WERI-Rb-1 (cell line): ENCODE measurements at regions not wholly inside any gene's neighbourhood (a gene's known extent, or its start where the extent isn't known, plus 50 kb on each side); places are given as distances from the start of the nearest gene placed in this dataset.

ENCODE experiments used
- DNase-seq: peaks from one replicate; pipeline ENCODE4 v3.0.0-alpha.2; 2020
- H3K27ac ChIP-seq: fragments of 250-450 bp; sonication (Bioruptor Pico); 2 replicates; pipeline ENCODE4 v1.5.1; 2020; ENCODE audit warnings: mild to moderate bottlenecking, moderate library complexity
- H3K27me3 ChIP-seq: fragments of 250-450 bp; sonication (Bioruptor Pico); 2 replicates; pipeline ENCODE4 v1.5.1; 2021; ENCODE audit warnings: mild to moderate bottlenecking, low read depth, moderate library complexity; ENCODE audit not compliant: insufficient read depth, severe bottlenecking
- H3K36me3 ChIP-seq: fragments of 250-450 bp; sonication (Bioruptor Pico); 2 replicates; pipeline ENCODE4 v1.5.1; 2020; ENCODE audit warnings: mild to moderate bottlenecking, moderate library complexity
- H3K4me3 ChIP-seq: 2 replicates; pipeline ENCODE4 v1.5.1; 2011; ENCODE audit warnings: low read depth, mild to moderate bottlenecking, control low read depth, low read length
- H3K9me3 ChIP-seq: fragments of 250-450 bp; sonication (Bioruptor Pico); 2 replicates; pipeline ENCODE4 v1.5.1; 2021; ENCODE audit warnings: mild to moderate bottlenecking, moderate library complexity; ENCODE audit not compliant: severe bottlenecking
- TF ChIP-seq, protein P1 (sequence below): IDR thresholded peaks from 2 replicates; pipeline ENCODE4 v1.5.1; 2011; ENCODE audit warnings: low read depth, mild to moderate bottlenecking, control low read depth, inconsistent platforms, low read length

DNA sequence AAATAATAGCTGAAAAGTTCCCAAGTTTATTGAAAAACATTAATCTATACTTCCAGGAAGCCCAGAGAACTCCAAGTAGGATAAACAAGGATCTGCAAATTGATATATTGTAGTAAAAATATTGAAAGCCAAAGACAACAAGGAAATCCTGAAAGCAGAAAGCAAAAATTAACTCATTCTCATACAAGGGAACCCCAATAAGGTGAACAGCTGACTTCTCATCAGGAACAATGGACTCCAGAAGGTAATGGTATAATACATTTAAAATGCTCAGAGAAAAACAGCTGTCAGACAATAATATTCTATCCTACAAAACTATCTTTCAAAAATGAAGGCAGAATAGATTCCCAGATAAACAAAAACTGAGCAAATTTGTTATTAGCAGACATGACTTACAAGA lies 138.1 kb upstream of the BMP4 start:
- H3K9me3 ChIP-seq, result peaks cover 4% of the 10 kb centered on the region
- H3K27ac ChIP-seq, result no peak overlapping the region
- H3K36me3 ChIP-seq, result no peaks in the 10 kb centered on the region
- TF ChIP-seq, protein P1, sequence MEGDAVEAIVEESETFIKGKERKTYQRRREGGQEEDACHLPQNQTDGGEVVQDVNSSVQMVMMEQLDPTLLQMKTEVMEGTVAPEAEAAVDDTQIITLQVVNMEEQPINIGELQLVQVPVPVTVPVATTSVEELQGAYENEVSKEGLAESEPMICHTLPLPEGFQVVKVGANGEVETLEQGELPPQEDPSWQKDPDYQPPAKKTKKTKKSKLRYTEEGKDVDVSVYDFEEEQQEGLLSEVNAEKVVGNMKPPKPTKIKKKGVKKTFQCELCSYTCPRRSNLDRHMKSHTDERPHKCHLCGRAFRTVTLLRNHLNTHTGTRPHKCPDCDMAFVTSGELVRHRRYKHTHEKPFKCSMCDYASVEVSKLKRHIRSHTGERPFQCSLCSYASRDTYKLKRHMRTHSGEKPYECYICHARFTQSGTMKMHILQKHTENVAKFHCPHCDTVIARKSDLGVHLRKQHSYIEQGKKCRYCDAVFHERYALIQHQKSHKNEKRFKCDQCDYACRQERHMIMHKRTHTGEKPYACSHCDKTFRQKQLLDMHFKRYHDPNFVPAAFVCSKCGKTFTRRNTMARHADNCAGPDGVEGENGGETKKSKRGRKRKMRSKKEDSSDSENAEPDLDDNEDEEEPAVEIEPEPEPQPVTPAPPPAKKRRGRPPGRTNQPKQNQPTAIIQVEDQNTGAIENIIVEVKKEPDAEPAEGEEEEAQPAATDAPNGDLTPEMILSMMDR, result no peak
- DNase-seq, result no peak
- no peak overlapping the region for H3K4me3 ChIP-seq
- H3K27me3 ChIP-seq, result peaks cover 12% of the 10 kb centered on the region

DNA sequence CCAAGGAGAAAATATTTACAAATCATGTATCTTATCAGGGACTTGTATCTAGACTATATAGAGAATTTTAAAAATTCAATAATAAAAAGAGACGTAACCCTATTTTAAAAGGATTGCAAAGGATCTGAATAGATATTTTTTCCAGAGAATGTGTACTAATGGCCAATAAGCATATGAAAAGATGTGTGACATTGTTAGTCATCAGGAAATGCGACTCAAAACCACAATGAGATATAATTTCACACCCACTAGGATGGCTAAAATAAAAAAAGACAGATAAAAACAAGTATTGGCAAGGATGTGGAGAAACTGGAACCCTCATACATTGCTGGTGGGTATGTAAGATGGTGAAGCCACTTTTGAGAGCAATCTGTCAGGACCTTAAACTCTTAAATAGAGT lies 141.9 kb upstream of the BMP4 start:
- Histone ChIP-seq H3K27me3 (peaks cover 34% of the 10 kb centered on the region), H3K4me3 (no peak overlapping the region), H3K9me3 (peaks cover 4% of the 10 kb centered on the region), H3K36me3 (no peaks in the 10 kb centered on the region), H3K27ac (no peak overlapping the region)
- TF ChIP-seq, protein P1, result no peak
- DNase-seq, result no peak

GRCh38 chr14:54102051-54102456 lies 145.4 kb upstream of the BMP4 start:
- Histone ChIP-seq H3K27ac (no peak overlapping the region), H3K36me3 (no peaks in the 10 kb centered on the region), H3K9me3 (no peaks in the 10 kb centered on the region), H3K4me3 (no peak overlapping the region), H3K27me3 (peaks cover 50% of the 10 kb centered on the region)
- TF ChIP-seq, protein P1, result no peak
- DNase-seq, result no peak

GRCh38 chr14:54102530-54102929 lies 145.9 kb upstream of the BMP4 start:
- DNase-seq, result no peak
- Histone ChIP-seq H3K27me3 (peaks cover 55% of the 10 kb centered on the region), H3K27ac (no peak overlapping the region), H3K4me3 (no peak overlapping the region), H3K36me3 (no peaks in the 10 kb centered on the region), H3K9me3 (no peaks in the 10 kb centered on the region)
- TF ChIP-seq, protein P1, result no peak

DNA sequence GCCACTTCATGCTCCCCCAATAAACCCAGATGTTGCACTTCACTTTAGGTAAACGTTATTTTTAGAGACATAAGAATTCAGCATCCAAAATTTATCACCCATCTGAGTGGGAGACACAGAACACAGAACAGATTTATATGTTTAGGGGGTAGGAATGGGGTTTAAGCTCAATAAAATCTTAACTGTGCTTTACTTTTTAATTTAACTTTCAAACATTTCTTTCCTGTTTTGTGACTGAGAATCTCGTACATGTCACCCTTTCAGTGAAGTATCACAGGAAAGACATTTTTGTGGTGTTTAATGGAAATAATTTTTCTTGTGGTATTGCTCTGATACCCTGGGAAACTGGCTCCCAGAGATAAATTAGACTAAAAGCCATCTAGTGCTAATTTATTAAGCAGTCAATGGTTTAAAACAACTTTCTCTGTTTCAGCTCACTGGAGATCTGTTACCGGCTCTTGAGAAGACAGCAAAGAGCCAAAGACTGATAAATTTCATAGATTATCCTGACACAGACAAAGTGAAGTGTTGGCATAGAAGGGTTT lies 148.0 kb upstream of the BMP4 start:
- Histone ChIP-seq H3K27me3 (peaks cover 62% of the 10 kb centered on the region), H3K27ac (no peak overlapping the region), H3K4me3 (no peak overlapping the region), H3K36me3 (no peaks in the 10 kb centered on the region), H3K9me3 (no peaks in the 10 kb centered on the region)
- TF ChIP-seq, protein P1, result no peak
- no peak for DNase-seq

DNA sequence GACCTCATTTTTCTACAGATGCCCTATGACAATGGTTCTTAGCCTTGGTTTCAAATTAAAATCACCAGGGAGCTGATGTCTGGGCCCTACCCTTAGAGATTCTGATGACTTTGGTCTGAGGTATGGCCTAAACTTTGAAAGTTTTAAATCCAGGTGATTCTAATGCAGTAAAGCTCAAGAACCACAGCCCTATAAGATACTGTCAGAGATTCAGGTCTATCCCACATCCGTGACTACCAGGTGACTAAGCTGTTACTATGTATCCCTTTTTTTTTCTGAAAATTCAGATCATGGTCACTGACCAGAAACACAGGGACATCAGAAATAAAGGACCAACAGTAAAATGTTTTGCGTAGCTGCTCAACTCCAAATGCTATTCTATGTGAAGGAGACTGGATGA lies 148.8 kb upstream of the BMP4 start:
- Histone ChIP-seq H3K27ac (no peak overlapping the region), H3K4me3 (no peak overlapping the region), H3K36me3 (no peaks in the 10 kb centered on the region), H3K27me3 (peaks cover 61% of the 10 kb centered on the region), H3K9me3 (no peaks in the 10 kb centered on the region)
- TF ChIP-seq, protein P1, result no peak
- no peak for DNase-seq
